CD14-positive monocyte (primary cell): ENCODE measurements at regions not wholly inside any gene's neighbourhood (a gene's known extent, or its start where the extent isn't known, plus 50 kb on each side); places are given as distances from the start of the nearest gene placed in this dataset.
"Not testable (repeated sequence)": the region's sequence is repeated elsewhere in the genome, so short reads cannot be mapped to it uniquely, and the experiment has no call there.

Experiments used
- DNase-seq, 3 donors: peaks; one replicate each; pipeline ENCODE4 v3.0.0-alpha.2; 2011 to 2022
- H2AFZ ChIP-seq: 2 replicates; pipeline ENCODE4 v1.6.0; 2012; ENCODE audit warnings: mild to moderate bottlenecking, low read depth, low read length, inconsistent platforms; ENCODE audit not compliant: insufficient read depth, poor library complexity, severe bottlenecking
- H3K27ac ChIP-seq, 2 donors: 1 replicate in 1 of 2; 2 replicates in 1 of 2; pipeline ENCODE4 v1.5.1; 2012 to 2013; ENCODE audit warnings: low read length in 2 of 2, control low read depth in 1 of 2, inconsistent platforms in 1 of 2, low read depth in 1 of 2, mild to moderate bottlenecking in 1 of 2
- H3K27me3 ChIP-seq, 2 donors: one replicate each; pipeline versions ENCODE4 v1.6.0 to v1.6.1; 2011 to 2013; ENCODE audit warnings: low read length in 2 of 2; ENCODE audit not compliant: control insufficient read depth in 2 of 2, insufficient read depth in 2 of 2
- H3K36me3 ChIP-seq, 2 donors: replicated peaks in 1 of 2; 1 replicate in 1 of 2; 2 replicates in 1 of 2; pipeline versions ENCODE4 v1.5.1 to v1.6.1; 2012 to 2013; ENCODE audit warnings: low read length in 2 of 2, control low read depth in 1 of 2, inconsistent platforms in 1 of 2, mild to moderate bottlenecking in 1 of 2; ENCODE audit not compliant: insufficient read depth in 2 of 2, control insufficient read depth in 1 of 2
- H3K4me1 ChIP-seq, 2 donors: 1 replicate in 1 of 2; 2 replicates in 1 of 2; pipeline versions ENCODE4 v1.5.1 to v1.6.1; 2012 to 2013; ENCODE audit warnings: low read length in 2 of 2, control low read depth in 1 of 2, inconsistent platforms in 1 of 2, mild to moderate bottlenecking in 1 of 2, moderate library complexity in 1 of 2; ENCODE audit not compliant: insufficient read depth in 2 of 2, control insufficient read depth in 1 of 2
- H3K4me2 ChIP-seq: replicated peaks from 2 replicates; pipeline ENCODE3; 2012; ENCODE audit warnings: low read length, moderate library complexity, mild to moderate bottlenecking; ENCODE audit not compliant: poor library complexity, severe bottlenecking; ENCODE audit errors: extremely low read depth
- H3K4me3 ChIP-seq, 3 experiments: fragments of 200-600 bp in 1 of 3; sonication (generic) in 1 of 3; replicated peaks in 1 of 3; 1 replicate in 2 of 3; 2 replicates in 1 of 3; pipeline ENCODE4 v1.5.1; 2011 to 2013; ENCODE audit warnings: low read length in 3 of 3, mild to moderate bottlenecking in 3 of 3, control low read depth in 2 of 3, low read depth in 2 of 3, inconsistent platforms in 1 of 3, moderate library complexity in 1 of 3
- H3K79me2 ChIP-seq: 2 replicates; pipeline ENCODE4 v1.6.0; 2012; ENCODE audit warnings: mild to moderate bottlenecking, control low read depth, inconsistent platforms, low read length, moderate library complexity; ENCODE audit not compliant: insufficient read depth
- H3K9ac ChIP-seq: 2 replicates; pipeline ENCODE4 v1.6.0; 2017; ENCODE audit warnings: low read length, mild to moderate bottlenecking; ENCODE audit not compliant: insufficient read depth, poor library complexity, severe bottlenecking
- H3K9me3 ChIP-seq, 2 donors: replicated peaks in 1 of 2; 1 replicate in 1 of 2; 2 replicates in 1 of 2; pipeline versions ENCODE4 v1.5.1 to v1.6.1; 2012 to 2013; ENCODE audit warnings: low read length in 2 of 2, control low read depth in 1 of 2; ENCODE audit not compliant: control insufficient read depth in 1 of 2, insufficient read depth in 1 of 2
- H4K20me1 ChIP-seq: 2 replicates; pipeline ENCODE4 v1.6.0; 2012; ENCODE audit warnings: mild to moderate bottlenecking, low read length, control low read depth, moderate library complexity; ENCODE audit not compliant: insufficient read depth
- H3K27ac Mint-ChIP-seq, 7 donors: one replicate each; pipeline ENCODE4 v1.8.0; 2020; ENCODE audit warnings: mild to moderate bottlenecking in 7 of 7, mixed read lengths in 7 of 7, moderate library complexity in 6 of 7, inconsistent platforms in 2 of 7
- H3K27me3 Mint-ChIP-seq, 3 donors: one replicate each; pipeline ENCODE4 v1.8.0; 2021 to 2022; ENCODE audit warnings: low read depth in 3 of 3, mild to moderate bottlenecking in 3 of 3, mixed read lengths in 3 of 3, moderate library complexity in 3 of 3, inconsistent platforms in 1 of 3
- H3K36me3 Mint-ChIP-seq, 2 donors: one replicate each; pipeline ENCODE4 v1.8.0; 2020; ENCODE audit warnings: mixed read lengths in 2 of 2, inconsistent platforms in 1 of 2, mild to moderate bottlenecking in 1 of 2
- H3K4me1 Mint-ChIP-seq: one replicate; pipeline ENCODE4 v1.8.0; 2020; ENCODE audit warnings: mild to moderate bottlenecking, mixed read lengths
- H3K4me3 Mint-ChIP-seq, 2 donors: one replicate each; pipeline ENCODE4 v1.8.0; 2020; ENCODE audit warnings: mild to moderate bottlenecking in 2 of 2, mixed read lengths in 2 of 2, moderate library complexity in 1 of 2
- H3K9me3 Mint-ChIP-seq, 7 donors: one replicate each; pipeline ENCODE4 v1.8.0; 2020 to 2022; ENCODE audit warnings: mixed read lengths in 7 of 7, mild to moderate bottlenecking in 6 of 7, moderate library complexity in 6 of 7, inconsistent platforms in 2 of 7
- CTCF ChIP-seq: fragments of 200-600 bp; IDR thresholded peaks from one replicate; pipeline ENCODE4 v1.8.0; 2022; ENCODE audit warnings: antibody characterized with exemption, mild to moderate bottlenecking
- WGBS: methylation state at CpG from one replicate; pipeline ENCODE4 v1.1.5; 2013; ENCODE audit warnings: missing lambda C conversion rate; ENCODE audit not compliant: insufficient coverage; 5-methylcytosine and 5-hydroxymethylcytosine counted together
- intact Hi-C, 2 donors: fragments of 100-400 bp; cut with micrococcal nuclease; formaldehyde crosslinking; loops; one replicate each; pipeline versions ENCODE4 v1.15.0 to v1.15.1; 2023

- Histone ChIP-seq H2AFZ (no peak overlapping the region), H3K36me3 (no peaks in the 10 kb centered on the region), H3K27me3 (peaks cover 3 to 27% of the 10 kb centered on the region in 2 donors), H3K27ac (no peak overlapping the region), H3K79me2 (no peaks in the 10 kb centered on the region), H3K4me2 (no peak overlapping the region), H3K9ac (no peak overlapping the region), H4K20me1 (no peaks in the 10 kb centered on the region), H3K4me1 (peaks cover 25 to 41% of the 10 kb centered on the region in 2 donors), H3K9me3 (peaks cover 16 to 24% of the 10 kb centered on the region in 2 donors), H3K4me3 (no peak overlapping the region)
- no peak for TF ChIP-seq CTCF
- Mint-ChIP-seq H3K4me3 (peak overlapping the region in 1 of 2 donors; percentile 48), H3K27ac (no peak overlapping the region), H3K4me1 (peaks cover 41% of the 10 kb centered on the region), H3K9me3 (peaks cover 13 to 29% (median 24%) of the 10 kb centered on the region in 7 donors), H3K27me3 (peaks cover 16 to 27% (median 19%) of the 10 kb centered on the region in 3 donors), H3K36me3 (peaks cover 0 to 2% of the 10 kb centered on the region in 2 donors)
- no peak for DNase-seq
- intact Hi-C loops = no loop called here
- 96% methylated on average over 9 of the region's 14 CpGs for WGBS
These were observed 156.9 kb upstream of the NBPF11 start for GRCh38 chr1:148308832-148309458.

- Histone ChIP-seq H3K4me1 (peaks cover 33 to 50% of the 10 kb centered on the region in 2 donors), H2AFZ (peak overlapping the region; percentile 60), H3K36me3 (no peaks in the 10 kb centered on the region), H3K9me3 (peaks cover 16 to 24% of the 10 kb centered on the region in 2 donors), H3K4me3 (peak overlapping the region in 1 of 3 experiments; percentile 29), H3K4me2 (peak overlapping the region; percentile 35), H3K27ac (peak overlapping the region; percentile 47 to 63), H4K20me1 (no peaks in the 10 kb centered on the region), H3K9ac (no peak overlapping the region), H3K79me2 (no peaks in the 10 kb centered on the region), H3K27me3 (peaks cover 3 to 29% of the 10 kb centered on the region in 2 donors)
- H3K27ac Mint-ChIP-seq = peak overlapping the region; percentile 65 to 88 (median 85)
- DNase-seq = peak; percentile 78 to 89 (median 86)
- H3K4me3 Mint-ChIP-seq = peak overlapping the region; percentile 37 to 78
- TF ChIP-seq CTCF = no peak
- peaks cover 13 to 26% (median 22%) of the 10 kb centered on the region in 7 donors for H3K9me3 Mint-ChIP-seq
- WGBS = 24% methylated on average over 9 of the region's 12 CpGs
- peaks cover 49% of the 10 kb centered on the region for H3K4me1 Mint-ChIP-seq
- H3K27me3 Mint-ChIP-seq = peaks cover 19 to 32% (median 24%) of the 10 kb centered on the region in 3 donors
- intact Hi-C loops = no loop called here
- peaks cover 0 to 2% of the 10 kb centered on the region in 2 donors for H3K36me3 Mint-ChIP-seq
These were observed 155.6 kb upstream of the NBPF11 start for GRCh38 chr1:148307583-148308185.

GRCh38 chr1:148304935-148305334 lies 152.9 kb upstream of the NBPF11 start:
- H3K36me3 ChIP-seq, intact Hi-C loops: not testable (repeated sequence)

More at GRCh38 chr1:148304935-148305334, 152.9 kb upstream of the NBPF11 start:
- not testable (repeated sequence) for H3K4me2 ChIP-seq, H3K27ac ChIP-seq, H4K20me1 ChIP-seq, H3K9ac ChIP-seq, H2AFZ ChIP-seq, H3K79me2 ChIP-seq, H3K4me3 ChIP-seq, H3K36me3 Mint-ChIP-seq
- H3K27ac Mint-ChIP-seq = peak overlapping the region in 2 of 7 donors; percentile 14 to 30
- H3K4me3 Mint-ChIP-seq = peak overlapping the region in 1 of 2 donors; percentile 57
- Histone ChIP-seq H3K9me3 (peaks cover 10% of the 10 kb centered on the region in 2 donors), H3K4me1 (peaks cover 33 to 50% of the 10 kb centered on the region in 2 donors), H3K27me3 (peaks cover 3 to 17% of the 10 kb centered on the region in 2 donors)
- H3K9me3 Mint-ChIP-seq = peaks cover 0 to 11% (median 6%) of the 10 kb centered on the region in 7 donors
- peaks cover 19 to 21% (median 20%) of the 10 kb centered on the region in 3 donors for H3K27me3 Mint-ChIP-seq
- 0% methylated on average over 1 of the region's 4 CpGs for WGBS
- peaks cover 44% of the 10 kb centered on the region for H3K4me1 Mint-ChIP-seq
- peak in 1 of 3 donors; percentile 24 for DNase-seq
